Testis (tissue), 2 donors: ENCODE measurements at regions not wholly inside any gene's neighbourhood (a gene's known extent, or its start where the extent isn't known, plus 50 kb on each side); places are given as distances from the start of the nearest gene placed in this dataset.

Experiments used
- CTCF ChIP-seq, 3 experiments: fragments of 450-650 bp in 2 of 3; fragments of 200-600 bp in 1 of 3; sonication (generic) in 1 of 3; IDR thresholded peaks; one replicate each; pipeline ENCODE4 v1.5.1; 2016 to 2019; ENCODE audit warnings: antibody characterized with exemption in 3 of 3, mild to moderate bottlenecking in 2 of 3, moderate library complexity in 1 of 3
- POLR2A ChIP-seq: fragments of 450-650 bp; IDR thresholded peaks from one replicate; pipeline ENCODE4 v1.6.1; 2017; ENCODE audit warnings: antibody characterized with exemption, mild to moderate bottlenecking, moderate library complexity

DNA sequence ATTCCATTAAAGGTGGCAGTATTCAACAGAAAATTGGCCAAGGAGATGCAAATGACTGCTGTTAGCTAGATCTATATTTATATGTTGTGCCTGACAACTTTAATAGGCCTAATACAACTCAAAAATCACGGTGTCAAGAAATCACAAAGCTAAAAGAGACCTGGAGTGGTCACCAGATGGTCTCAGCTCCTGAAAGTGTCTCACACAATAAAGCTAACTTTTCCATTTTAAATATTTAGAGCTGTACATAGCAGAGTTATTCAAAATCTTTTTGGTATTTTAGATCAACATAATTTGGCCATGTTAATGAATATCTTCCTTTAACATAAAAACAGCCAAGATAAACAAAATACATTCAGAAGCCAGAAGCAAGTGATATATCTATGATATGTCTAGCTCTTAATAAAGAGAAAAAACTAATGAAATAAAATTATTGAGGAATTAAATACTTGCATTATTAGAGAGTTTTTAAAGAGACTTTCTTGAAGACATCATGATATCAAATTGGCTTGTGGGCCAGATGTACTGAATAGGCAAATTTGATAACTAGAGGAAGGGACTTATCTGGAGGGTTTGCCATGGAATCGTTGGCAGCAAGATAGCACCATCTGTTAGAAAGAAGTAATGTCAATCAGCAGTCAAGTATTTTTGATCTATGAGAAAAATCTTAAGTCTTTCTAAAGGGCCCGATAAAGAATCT, 84.9 kb upstream of the SCAF8 start:
- TF ChIP-seq CTCF (IDR thresholded peaks at IDR 0.05) (no peak), POLR2A (no peak)
